ENCODE measurements at regions not wholly inside any gene's neighbourhood (a gene's known extent, or its start where the extent isn't known, plus 50 kb on each side); places are given as distances from the start of the nearest gene placed in this dataset.

GRCh38 chr4:20565075-20565721 lies 135.1 kb upstream of the PACRGL start:
- TF ChIP-seq EGR1 (IDR thresholded peaks at IDR 0.05) (no peak), FOXM1 (IDR thresholded peaks at IDR 0.05; ENCODE audit: borderline replicate concordance, low read depth) (no peak), CEBPB (IDR thresholded peaks at IDR 0.05) (no peak), ZBTB7A (IDR thresholded peaks at IDR 0.05; ENCODE audit: low read depth) (no peak), TCF12 (IDR thresholded peaks at IDR 0.05; ENCODE audit: low read depth) (no peak), EP300 (IDR thresholded peaks at IDR 0.05; ENCODE audit: borderline replicate concordance) (no peak), YY1 (IDR thresholded peaks at IDR 0.05; ENCODE audit: low read depth) (no peak), TEAD4 (IDR thresholded peaks at IDR 0.05) (no peak), MAX (IDR thresholded peaks at IDR 0.05) (no peak), RAD21 (IDR thresholded peaks at IDR 0.05; ENCODE audit: low read depth) (no peak), TAF1 (IDR thresholded peaks at IDR 0.05; ENCODE audit: low read depth) (no peak), CREB1 (IDR thresholded peaks at IDR 0.05; ENCODE audit: low read depth) (no peak), NFIC (IDR thresholded peaks at IDR 0.05) (no peak)
- TF ChIP-seq, protein P1, sequence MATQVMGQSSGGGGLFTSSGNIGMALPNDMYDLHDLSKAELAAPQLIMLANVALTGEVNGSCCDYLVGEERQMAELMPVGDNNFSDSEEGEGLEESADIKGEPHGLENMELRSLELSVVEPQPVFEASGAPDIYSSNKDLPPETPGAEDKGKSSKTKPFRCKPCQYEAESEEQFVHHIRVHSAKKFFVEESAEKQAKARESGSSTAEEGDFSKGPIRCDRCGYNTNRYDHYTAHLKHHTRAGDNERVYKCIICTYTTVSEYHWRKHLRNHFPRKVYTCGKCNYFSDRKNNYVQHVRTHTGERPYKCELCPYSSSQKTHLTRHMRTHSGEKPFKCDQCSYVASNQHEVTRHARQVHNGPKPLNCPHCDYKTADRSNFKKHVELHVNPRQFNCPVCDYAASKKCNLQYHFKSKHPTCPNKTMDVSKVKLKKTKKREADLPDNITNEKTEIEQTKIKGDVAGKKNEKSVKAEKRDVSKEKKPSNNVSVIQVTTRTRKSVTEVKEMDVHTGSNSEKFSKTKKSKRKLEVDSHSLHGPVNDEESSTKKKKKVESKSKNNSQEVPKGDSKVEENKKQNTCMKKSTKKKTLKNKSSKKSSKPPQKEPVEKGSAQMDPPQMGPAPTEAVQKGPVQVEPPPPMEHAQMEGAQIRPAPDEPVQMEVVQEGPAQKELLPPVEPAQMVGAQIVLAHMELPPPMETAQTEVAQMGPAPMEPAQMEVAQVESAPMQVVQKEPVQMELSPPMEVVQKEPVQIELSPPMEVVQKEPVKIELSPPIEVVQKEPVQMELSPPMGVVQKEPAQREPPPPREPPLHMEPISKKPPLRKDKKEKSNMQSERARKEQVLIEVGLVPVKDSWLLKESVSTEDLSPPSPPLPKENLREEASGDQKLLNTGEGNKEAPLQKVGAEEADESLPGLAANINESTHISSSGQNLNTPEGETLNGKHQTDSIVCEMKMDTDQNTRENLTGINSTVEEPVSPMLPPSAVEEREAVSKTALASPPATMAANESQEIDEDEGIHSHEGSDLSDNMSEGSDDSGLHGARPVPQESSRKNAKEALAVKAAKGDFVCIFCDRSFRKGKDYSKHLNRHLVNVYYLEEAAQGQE (IDR thresholded peaks at IDR 0.05; ENCODE audit: low read depth) = no peak
- TF ChIP-seq, protein P2, sequence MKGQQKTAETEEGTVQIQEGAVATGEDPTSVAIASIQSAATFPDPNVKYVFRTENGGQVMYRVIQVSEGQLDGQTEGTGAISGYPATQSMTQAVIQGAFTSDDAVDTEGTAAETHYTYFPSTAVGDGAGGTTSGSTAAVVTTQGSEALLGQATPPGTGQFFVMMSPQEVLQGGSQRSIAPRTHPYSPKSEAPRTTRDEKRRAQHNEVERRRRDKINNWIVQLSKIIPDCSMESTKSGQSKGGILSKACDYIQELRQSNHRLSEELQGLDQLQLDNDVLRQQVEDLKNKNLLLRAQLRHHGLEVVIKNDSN (IDR thresholded peaks at IDR 0.05) = no peak

- TF ChIP-seq FOXM1 (IDR thresholded peaks at IDR 0.05; ENCODE audit: borderline replicate concordance, low read depth) (no peak), NFIC (IDR thresholded peaks at IDR 0.05) (no peak), MAX (IDR thresholded peaks at IDR 0.05) (no peak), ZBTB7A (IDR thresholded peaks at IDR 0.05; ENCODE audit: low read depth) (no peak), YY1 (IDR thresholded peaks at IDR 0.05; ENCODE audit: low read depth) (no peak), EGR1 (IDR thresholded peaks at IDR 0.05) (no peak), EP300 (IDR thresholded peaks at IDR 0.05; ENCODE audit: borderline replicate concordance) (no peak), RAD21 (IDR thresholded peaks at IDR 0.05; ENCODE audit: low read depth) (no peak), TAF1 (IDR thresholded peaks at IDR 0.05; ENCODE audit: low read depth) (no peak), TCF12 (IDR thresholded peaks at IDR 0.05; ENCODE audit: low read depth) (no peak), TEAD4 (IDR thresholded peaks at IDR 0.05) (no peak)
- TF ChIP-seq, protein P1 (IDR thresholded peaks at IDR 0.05; ENCODE audit: low read depth) = no peak
- TF ChIP-seq, protein P2 (IDR thresholded peaks at IDR 0.05) = no peak
Observed at GRCh38 chr4:20570981-20571715, 129.1 kb upstream of the PACRGL start.

DNA sequence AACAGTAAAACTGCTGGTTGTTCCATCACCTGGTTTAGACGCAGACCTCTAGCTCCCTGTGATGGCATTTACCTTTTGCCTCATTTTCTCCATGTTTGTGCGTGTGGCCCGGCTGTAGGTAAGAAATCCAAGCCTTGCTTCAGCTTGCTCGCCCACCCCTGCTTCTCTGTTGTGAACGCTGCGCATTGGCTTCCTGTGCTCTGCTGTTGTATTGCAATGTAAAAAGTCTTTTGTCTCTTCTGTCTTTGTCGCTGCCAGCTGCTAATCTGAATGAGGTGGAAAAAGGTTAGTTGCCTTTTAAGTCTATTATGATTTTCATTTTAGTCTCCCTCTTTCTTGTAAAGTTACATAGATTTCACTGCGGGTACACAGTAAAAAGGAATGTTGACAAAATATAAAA lies 127.3 kb upstream of the PACRGL start:
- TF ChIP-seq CEBPB (IDR thresholded peaks at IDR 0.05) (no peak), TCF12 (IDR thresholded peaks at IDR 0.05; ENCODE audit: low read depth) (no peak), NFIC (IDR thresholded peaks at IDR 0.05) (no peak), CREB1 (IDR thresholded peaks at IDR 0.05; ENCODE audit: low read depth) (no peak), TAF1 (IDR thresholded peaks at IDR 0.05; ENCODE audit: low read depth) (no peak), TEAD4 (IDR thresholded peaks at IDR 0.05) (no peak), RAD21 (IDR thresholded peaks at IDR 0.05; ENCODE audit: low read depth) (no peak), FOXM1 (IDR thresholded peaks at IDR 0.05; ENCODE audit: borderline replicate concordance, low read depth) (no peak), YY1 (IDR thresholded peaks at IDR 0.05; ENCODE audit: low read depth) (no peak), EP300 (IDR thresholded peaks at IDR 0.05; ENCODE audit: borderline replicate concordance) (no peak), ZBTB7A (IDR thresholded peaks at IDR 0.05; ENCODE audit: low read depth) (no peak)

DNA sequence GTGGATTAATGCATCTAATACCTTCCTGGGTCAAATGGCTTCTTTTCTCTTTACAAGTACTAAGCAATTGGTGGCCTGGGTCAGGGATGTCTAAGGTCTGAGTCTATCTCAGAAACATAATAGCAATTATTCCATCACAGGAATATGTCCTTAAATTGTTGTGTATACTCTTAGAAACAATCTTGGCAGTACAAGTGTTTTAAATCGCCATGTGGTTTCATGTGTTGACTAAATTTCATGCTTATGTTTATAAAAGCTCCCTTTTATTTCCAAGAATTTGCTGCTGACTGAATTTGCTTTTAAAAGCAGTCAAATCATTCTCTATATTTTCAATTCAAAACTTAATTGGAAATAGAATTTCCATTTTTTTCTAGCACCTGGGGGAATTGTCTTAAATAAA lies 125.3 kb upstream of the PACRGL start:
- TF ChIP-seq TCF12 (IDR thresholded peaks at IDR 0.05; ENCODE audit: low read depth) = no peak
- no peak for TF ChIP-seq NFIC (IDR thresholded peaks at IDR 0.05)
- TF ChIP-seq, protein P2 (IDR thresholded peaks at IDR 0.05) = no peak
- TF ChIP-seq CEBPB (IDR thresholded peaks at IDR 0.05) = no peak
- TF ChIP-seq YY1 (IDR thresholded peaks at IDR 0.05; ENCODE audit: low read depth) = no peak
- no peak for TF ChIP-seq ZBTB7A (IDR thresholded peaks at IDR 0.05; ENCODE audit: low read depth)
- no peak for TF ChIP-seq TEAD4 (IDR thresholded peaks at IDR 0.05)
- TF ChIP-seq RAD21 (IDR thresholded peaks at IDR 0.05; ENCODE audit: low read depth) = no peak
- no peak for TF ChIP-seq MAX (IDR thresholded peaks at IDR 0.05)
- no peak for TF ChIP-seq TAF1 (IDR thresholded peaks at IDR 0.05; ENCODE audit: low read depth)
- TF ChIP-seq, protein P1 (IDR thresholded peaks at IDR 0.05; ENCODE audit: low read depth) = no peak
